Endodermal cell (in vitro differentiated cells): ENCODE measurements at regions not wholly inside any gene's neighbourhood (a gene's known extent, or its start where the extent isn't known, plus 50 kb on each side); places are given as distances from the start of the nearest gene placed in this dataset.

Experiments
- DNase-seq: peaks from one replicate; pipeline ENCODE4 v3.0.0-alpha.2; 2017
- H3K27ac ChIP-seq: 2 replicates; pipeline ENCODE4 v1.5.1; 2013; ENCODE audit warnings: mild to moderate bottlenecking, low read depth, low read length, moderate library complexity
- H3K27me3 ChIP-seq: 2 replicates; pipeline ENCODE4 v1.6.1; 2013; ENCODE audit warnings: mild to moderate bottlenecking, low read length, moderate library complexity; ENCODE audit not compliant: insufficient read depth, control insufficient read depth, poor library complexity, severe bottlenecking
- H3K36me3 ChIP-seq: 2 replicates; pipeline ENCODE4 v1.7.0; 2013; ENCODE audit warnings: mild to moderate bottlenecking, low read length, moderate library complexity; ENCODE audit not compliant: control insufficient read depth, insufficient read depth
- H3K4me1 ChIP-seq: one replicate; pipeline ENCODE4 v1.7.0; 2013; ENCODE audit warnings: low read length; ENCODE audit not compliant: control insufficient read depth, insufficient read depth
- H3K4me3 ChIP-seq: 2 replicates; pipeline ENCODE4 v1.5.1; 2013; ENCODE audit warnings: mild to moderate bottlenecking, low read length, moderate library complexity
- H3K9ac ChIP-seq: 2 replicates; pipeline ENCODE4 v1.6.1; 2013; ENCODE audit warnings: mild to moderate bottlenecking, low read length, moderate library complexity; ENCODE audit not compliant: poor library complexity, severe bottlenecking; ENCODE audit errors: extremely low read depth
- H3K9me3 ChIP-seq: 2 replicates; pipeline ENCODE4 v1.6.1; 2013; ENCODE audit warnings: mild to moderate bottlenecking, low read length, moderate library complexity; ENCODE audit not compliant: control insufficient read depth
- H3K27ac Mint-ChIP-seq: 2 replicates; pipeline ENCODE4 v1.8.0; 2020; ENCODE audit warnings: mixed read lengths
- H3K27me3 Mint-ChIP-seq: 2 replicates; pipeline ENCODE4 v1.8.0; 2021; ENCODE audit warnings: mild to moderate bottlenecking, mixed read lengths; ENCODE audit not compliant: insufficient read depth
- H3K36me3 Mint-ChIP-seq: 2 replicates; pipeline ENCODE4 v1.8.0; 2020; ENCODE audit warnings: low read depth, mixed read lengths
- H3K4me1 Mint-ChIP-seq: 2 replicates; pipeline ENCODE4 v1.8.0; 2020; ENCODE audit warnings: mixed read lengths
- H3K4me3 Mint-ChIP-seq: 2 replicates; pipeline ENCODE4 v1.8.0; 2020; ENCODE audit warnings: mild to moderate bottlenecking, moderate library complexity, mixed read lengths
- H3K9me3 Mint-ChIP-seq: 2 replicates; pipeline ENCODE4 v1.8.0; 2020; ENCODE audit warnings: mild to moderate bottlenecking, mixed read lengths
- WGBS, 2 experiments: methylation state at CpG; one replicate each; pipeline versions ENCODE4 v1.1.5 to v1.1.7; 2013; ENCODE audit warnings: missing lambda C conversion rate in 2 of 2, mixed read lengths in 1 of 2; ENCODE audit not compliant: insufficient coverage in 1 of 2, insufficient read length in 1 of 2; 5-methylcytosine and 5-hydroxymethylcytosine counted together
- TF ChIP-seq, protein P1 (sequence below): fragments of 200-600 bp; sonication (generic); conservative IDR thresholded peaks from 2 replicates; pipeline ENCODE4 v1.5.0; 2021; ENCODE audit warnings: antibody characterized with exemption, mild to moderate bottlenecking

DNA sequence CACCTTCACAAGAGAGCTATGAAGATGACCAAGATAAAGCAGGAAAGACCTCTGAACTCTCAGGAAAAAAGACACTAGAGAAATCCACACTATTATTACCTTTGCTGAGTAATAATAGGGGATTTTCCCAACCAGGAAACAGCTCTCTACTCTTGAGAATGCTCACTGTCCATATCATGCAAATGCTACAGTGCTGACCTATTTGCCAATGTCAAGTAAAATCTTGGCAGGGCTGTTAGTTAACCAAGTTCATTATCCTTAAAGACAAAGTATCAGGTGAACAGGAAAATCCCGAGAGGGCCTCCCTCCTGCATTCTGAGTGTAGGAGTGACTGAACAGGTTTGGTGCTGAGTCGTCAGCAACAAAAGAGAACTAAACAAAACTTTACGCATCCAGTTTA, 306.6 kb downstream of the ACTL7B start:
- Histone ChIP-seq H3K9me3 (no peaks in the 10 kb centered on the region), H3K27me3 (peaks cover 5% of the 10 kb centered on the region), H3K27ac (no peak overlapping the region), H3K36me3 (no peaks in the 10 kb centered on the region), H3K4me1 (peaks cover 3% of the 10 kb centered on the region), H3K9ac (no peak overlapping the region), H3K4me3 (no peak overlapping the region)
- Mint-ChIP-seq H3K4me1 (peaks cover 8% of the 10 kb centered on the region), H3K9me3 (no peaks in the 10 kb centered on the region), H3K4me3 (no peak overlapping the region), H3K27me3 (no peaks in the 10 kb centered on the region), H3K27ac (no peak overlapping the region), H3K36me3 (no peaks in the 10 kb centered on the region)
- DNase-seq: no peak
- TF ChIP-seq, protein P1, sequence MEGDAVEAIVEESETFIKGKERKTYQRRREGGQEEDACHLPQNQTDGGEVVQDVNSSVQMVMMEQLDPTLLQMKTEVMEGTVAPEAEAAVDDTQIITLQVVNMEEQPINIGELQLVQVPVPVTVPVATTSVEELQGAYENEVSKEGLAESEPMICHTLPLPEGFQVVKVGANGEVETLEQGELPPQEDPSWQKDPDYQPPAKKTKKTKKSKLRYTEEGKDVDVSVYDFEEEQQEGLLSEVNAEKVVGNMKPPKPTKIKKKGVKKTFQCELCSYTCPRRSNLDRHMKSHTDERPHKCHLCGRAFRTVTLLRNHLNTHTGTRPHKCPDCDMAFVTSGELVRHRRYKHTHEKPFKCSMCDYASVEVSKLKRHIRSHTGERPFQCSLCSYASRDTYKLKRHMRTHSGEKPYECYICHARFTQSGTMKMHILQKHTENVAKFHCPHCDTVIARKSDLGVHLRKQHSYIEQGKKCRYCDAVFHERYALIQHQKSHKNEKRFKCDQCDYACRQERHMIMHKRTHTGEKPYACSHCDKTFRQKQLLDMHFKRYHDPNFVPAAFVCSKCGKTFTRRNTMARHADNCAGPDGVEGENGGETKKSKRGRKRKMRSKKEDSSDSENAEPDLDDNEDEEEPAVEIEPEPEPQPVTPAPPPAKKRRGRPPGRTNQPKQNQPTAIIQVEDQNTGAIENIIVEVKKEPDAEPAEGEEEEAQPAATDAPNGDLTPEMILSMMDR: no peak
- 89 to 96% methylated on average over 3 of the region's 3 CpGs for WGBS, 2 experiments

DNA sequence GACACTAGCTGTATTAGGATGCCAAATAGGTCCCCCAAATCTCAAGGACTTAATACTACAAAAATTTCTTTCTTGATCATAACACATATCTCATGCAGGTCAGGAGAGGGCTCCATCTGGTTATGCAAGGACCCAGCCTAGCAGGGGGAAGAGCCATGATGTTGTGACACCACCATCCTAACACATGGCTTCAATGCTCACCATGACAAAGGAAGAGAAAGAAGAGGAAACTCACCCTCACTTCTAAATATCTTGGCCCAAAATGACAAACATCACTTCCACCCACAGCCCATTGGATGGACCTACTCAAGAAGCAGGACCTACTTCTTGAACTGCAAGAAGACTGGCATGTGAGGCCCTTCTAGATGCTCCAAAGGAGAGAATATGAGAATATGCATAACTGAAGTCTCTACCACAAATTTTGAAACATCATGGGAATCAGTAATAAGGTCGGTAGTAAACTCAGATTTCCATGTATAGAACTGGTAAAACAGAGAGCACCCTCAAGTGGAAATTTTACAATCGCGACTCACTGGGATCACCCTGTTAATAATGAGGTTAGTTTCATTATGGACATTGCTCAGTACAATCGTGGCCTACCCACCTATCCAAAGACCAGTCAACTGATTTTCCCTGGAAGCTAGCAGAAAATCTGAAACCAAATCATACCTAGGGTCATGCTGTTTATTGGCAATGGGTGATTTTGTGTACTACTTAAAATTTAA, 308.2 kb downstream of the ACTL7B start:
- H3K27ac Mint-ChIP-seq: no peak overlapping the region

DNA sequence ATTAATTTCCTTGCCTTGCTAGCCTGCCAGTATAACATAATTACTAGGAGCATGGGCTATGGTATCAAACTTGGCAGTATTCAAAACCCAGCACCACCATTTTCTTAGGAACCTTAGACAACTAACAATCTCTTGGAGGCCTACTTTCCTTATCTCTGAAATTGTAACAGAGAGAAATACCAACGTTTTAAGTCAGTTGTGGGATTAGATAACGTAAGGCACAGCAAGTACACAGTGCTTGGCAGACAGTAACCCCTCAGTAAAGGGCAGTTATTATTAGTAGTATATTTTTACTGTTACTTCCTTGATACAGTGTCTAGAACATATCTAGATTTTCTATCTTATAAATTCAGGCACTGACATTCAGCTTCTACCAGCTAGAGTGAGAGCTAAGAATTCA, 309.6 kb downstream of the ACTL7B start:
- no peak overlapping the region for H3K27ac ChIP-seq
- 70 to 74% methylated on average over 2 of the region's 2 CpGs for WGBS, 2 experiments
- H3K4me1 ChIP-seq: peaks cover 13% of the 10 kb centered on the region
- TF ChIP-seq, protein P1: no peak
- Mint-ChIP-seq H3K27me3 (no peaks in the 10 kb centered on the region), H3K36me3 (no peaks in the 10 kb centered on the region), H3K4me3 (no peak overlapping the region), H3K4me1 (peaks cover 17% of the 10 kb centered on the region), H3K9me3 (no peaks in the 10 kb centered on the region), H3K27ac (no peak overlapping the region)
- H3K9me3 ChIP-seq: no peaks in the 10 kb centered on the region
- no peak overlapping the region for H3K9ac ChIP-seq
- H3K27me3 ChIP-seq: peaks cover 5% of the 10 kb centered on the region
- DNase-seq: no peak
- no peaks in the 10 kb centered on the region for H3K36me3 ChIP-seq
- H3K4me3 ChIP-seq: no peak overlapping the region

More for the DNA sequence above, 308.2 kb downstream of the ACTL7B start:
- TF ChIP-seq, protein P1: no peak
- Histone ChIP-seq H3K4me3 (no peak overlapping the region), H3K27ac (no peak overlapping the region), H3K4me1 (peaks cover 12% of the 10 kb centered on the region), H3K9ac (no peak overlapping the region), H3K36me3 (no peaks in the 10 kb centered on the region), H3K9me3 (no peaks in the 10 kb centered on the region), H3K27me3 (peaks cover 5% of the 10 kb centered on the region)
- no peaks in the 10 kb centered on the region for H3K9me3 Mint-ChIP-seq
- H3K4me3 Mint-ChIP-seq: no peak overlapping the region
- H3K4me1 Mint-ChIP-seq: peaks cover 14% of the 10 kb centered on the region
- 94 to 95% methylated on average over 3 to 4 of the region's 4 CpGs for WGBS, 2 experiments
- no peaks in the 10 kb centered on the region for H3K36me3 Mint-ChIP-seq
- no peaks in the 10 kb centered on the region for H3K27me3 Mint-ChIP-seq
- DNase-seq: no peak
